Daoy (cell line): ENCODE measurements at regions not wholly inside any gene's neighbourhood (a gene's known extent, or its start where the extent isn't known, plus 50 kb on each side); places are given as distances from the start of the nearest gene placed in this dataset.
"Not testable (repeated sequence)": the region's sequence is repeated elsewhere in the genome, so short reads cannot be mapped to it uniquely, and the experiment has no call there.

Experiments used
- DNase-seq: peaks from one replicate; pipeline ENCODE4 v3.0.0-alpha.2; 2015; ENCODE audit warnings: low read depth

- DNase-seq, result no peak
Observed at GRCh38 chr2:56971383-56971974, 787.7 kb downstream of the CCDC85A start.

- no peak for DNase-seq
Observed at GRCh38 chr2:56981554-56981953, 797.8 kb downstream of the CCDC85A start.

GRCh38 chr2:56985609-56986008 lies 801.8 kb downstream of the CCDC85A start:
- no peak for DNase-seq

GRCh38 chr2:57022496-57022895 lies 838.7 kb downstream of the CCDC85A start:
- DNase-seq, result no peak

- DNase-seq, result no peak
Observed at GRCh38 chr2:57044931-57045635, 861.3 kb downstream of the CCDC85A start.

- DNase-seq, result no peak
Observed at GRCh38 chr2:57049273-57049672, 865.5 kb downstream of the CCDC85A start.

GRCh38 chr2:57050007-57050406 lies 866.2 kb downstream of the CCDC85A start:
- no peak for DNase-seq

- not testable (repeated sequence) for DNase-seq
Observed at GRCh38 chr2:57066301-57066700, 882.5 kb downstream of the CCDC85A start.

GRCh38 chr2:57075226-57075625 lies 891.4 kb downstream of the CCDC85A start:
- no peak for DNase-seq

- DNase-seq, result no peak
Observed at GRCh38 chr2:57080035-57080434, 896.2 kb downstream of the CCDC85A start.

GRCh38 chr2:57084697-57085281 lies 901.0 kb downstream of the CCDC85A start:
- DNase-seq, result no peak

GRCh38 chr2:57093020-57093419 lies 909.2 kb downstream of the CCDC85A start:
- DNase-seq, result no peak

GRCh38 chr2:57097855-57098254 lies 914.1 kb downstream of the CCDC85A start:
- no peak for DNase-seq

GRCh38 chr2:57100436-57100835 lies 916.6 kb downstream of the CCDC85A start:
- DNase-seq, result no peak

GRCh38 chr2:57105694-57106093 lies 921.9 kb downstream of the CCDC85A start:
- no peak for DNase-seq

- DNase-seq, result no peak
Observed at GRCh38 chr2:57107353-57107752, 923.6 kb downstream of the CCDC85A start.

- no peak for DNase-seq
Observed at GRCh38 chr2:57111531-57111930, 927.7 kb downstream of the CCDC85A start.

GRCh38 chr2:57119141-57119540 lies 927.5 kb upstream of the VRK2 start:
- DNase-seq, result no peak

GRCh38 chr2:57126410-57126809 lies 920.2 kb upstream of the VRK2 start:
- DNase-seq, result no peak

- DNase-seq, result no peak
Observed at GRCh38 chr2:57139179-57139578, 907.4 kb upstream of the VRK2 start.

- no peak for DNase-seq
Observed at GRCh38 chr2:57141269-57141668, 905.3 kb upstream of the VRK2 start.

GRCh38 chr2:57146951-57147350 lies 899.7 kb upstream of the VRK2 start:
- no peak for DNase-seq

GRCh38 chr2:57156231-57156924 lies 890.2 kb upstream of the VRK2 start:
- DNase-seq, result no peak
